HG02840 (cell line): ENCODE measurements at regions not wholly inside any gene's neighbourhood (a gene's known extent, or its start where the extent isn't known, plus 50 kb on each side); places are given as distances from the start of the nearest gene placed in this dataset.
"Not testable (repeated sequence)": the region's sequence is repeated elsewhere in the genome, so short reads cannot be mapped to it uniquely, and the experiment has no call there.

ENCODE experiments used
- ATAC-seq: cut with Tn5 transposase; IDR thresholded peaks from one replicate; pipeline ENCODE4 v1.9.1; 2021; ENCODE audit warnings: mild to moderate bottlenecking, moderate library complexity, moderate number of reproducible peaks; ENCODE audit not compliant: unreplicated experiment, low FRiP score

DNA sequence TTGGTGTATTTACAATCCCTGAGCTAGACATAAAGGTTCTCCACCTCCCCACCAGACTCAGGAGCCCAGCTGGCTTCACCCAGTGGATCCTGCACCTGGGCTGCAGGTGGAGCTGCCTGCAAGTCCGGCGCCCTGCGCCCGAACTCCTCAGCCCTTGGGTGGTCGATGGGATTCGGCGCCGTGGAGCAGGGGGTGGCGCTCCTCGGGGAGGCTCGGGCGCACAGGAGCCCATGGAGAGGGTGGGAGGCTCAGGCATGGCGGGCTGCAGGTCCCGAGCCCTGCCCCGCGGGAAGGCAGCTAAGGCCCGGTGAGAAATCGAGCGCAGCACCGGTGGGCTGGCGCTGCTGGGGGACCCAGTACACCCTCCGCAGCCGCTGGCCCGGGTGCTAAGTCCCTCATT, 1291.6 kb downstream of the ADGRL3 start:
- not testable (repeated sequence) for ATAC-seq

DNA sequence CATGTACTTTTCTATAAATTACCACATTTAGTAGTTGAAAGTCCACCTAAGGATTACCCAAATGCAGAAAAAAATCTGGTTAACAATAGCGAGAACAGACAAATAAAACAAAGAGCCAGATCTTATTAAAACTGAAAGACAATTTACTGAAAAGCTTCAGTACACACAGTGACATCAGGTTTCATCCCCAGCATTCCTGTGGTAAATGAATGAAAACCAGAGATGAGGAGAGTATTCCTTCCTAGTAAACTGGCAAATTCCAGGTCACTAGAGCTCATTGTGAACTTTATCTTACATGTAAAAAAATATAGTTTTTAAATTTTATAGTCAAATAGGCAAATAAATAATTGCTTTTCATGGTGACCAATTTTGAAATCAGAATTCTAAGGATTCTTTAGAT, 1290.5 kb downstream of the ADGRL3 start:
- ATAC-seq: no peak

DNA sequence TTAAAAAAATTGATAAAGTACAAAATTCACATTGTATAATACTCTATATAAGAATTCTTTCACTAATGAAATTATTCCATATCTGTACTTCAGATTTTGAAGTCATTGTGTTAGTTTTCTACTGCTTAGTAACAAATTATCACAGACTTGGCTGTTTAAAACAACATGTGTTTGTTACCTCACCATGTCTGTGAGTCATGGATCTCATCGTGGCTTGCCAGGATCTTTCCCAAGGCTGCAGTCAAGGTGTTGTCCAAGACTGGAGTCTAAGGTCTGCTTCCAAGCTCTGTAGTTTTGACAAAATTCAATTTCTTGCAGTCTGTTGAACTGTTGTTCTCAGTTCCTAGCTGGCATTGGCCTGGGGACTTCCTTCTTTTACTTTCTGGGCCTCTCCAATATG, 1286.9 kb downstream of the ADGRL3 start:
- ATAC-seq: no peak

DNA sequence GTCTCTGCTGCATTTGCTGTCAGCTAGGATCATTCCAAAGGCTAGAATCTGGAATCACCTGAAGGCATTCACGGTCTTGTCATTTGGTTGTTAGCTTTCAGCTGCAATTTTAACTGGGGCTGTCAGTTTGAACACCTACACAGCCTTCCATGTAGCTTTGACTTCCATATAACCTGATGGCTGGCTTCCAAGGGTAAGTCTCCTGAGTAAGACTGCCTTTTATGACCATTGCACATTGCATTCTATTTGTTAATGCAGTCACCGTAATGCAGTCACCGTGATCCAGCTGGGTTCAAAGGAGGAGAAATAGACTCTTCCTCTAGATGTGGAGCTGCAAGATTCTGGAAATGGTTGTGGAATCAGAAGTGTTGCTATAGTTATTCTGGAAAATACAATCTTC, 1284.2 kb downstream of the ADGRL3 start:
- ATAC-seq: no peak

DNA sequence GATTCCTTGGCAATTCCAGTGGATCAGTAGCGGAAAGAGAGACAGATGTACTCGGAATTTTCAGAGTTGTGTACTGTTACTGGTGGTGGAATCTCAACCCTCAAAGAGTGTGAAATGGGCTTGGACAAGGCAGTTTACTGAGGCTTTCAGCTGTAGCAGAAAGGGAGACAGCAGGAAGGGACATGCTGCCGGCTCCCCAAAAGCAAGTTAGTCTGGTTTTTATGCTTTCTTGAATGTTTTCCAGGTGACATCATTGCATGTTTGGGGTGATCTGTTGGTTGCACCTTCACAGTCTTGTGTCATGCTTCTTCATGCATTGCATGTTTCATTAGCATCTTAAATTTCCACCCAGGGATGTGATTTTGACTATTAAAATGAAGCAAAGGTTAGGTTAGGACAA, 1282.2 kb downstream of the ADGRL3 start:
- ATAC-seq: no peak

DNA sequence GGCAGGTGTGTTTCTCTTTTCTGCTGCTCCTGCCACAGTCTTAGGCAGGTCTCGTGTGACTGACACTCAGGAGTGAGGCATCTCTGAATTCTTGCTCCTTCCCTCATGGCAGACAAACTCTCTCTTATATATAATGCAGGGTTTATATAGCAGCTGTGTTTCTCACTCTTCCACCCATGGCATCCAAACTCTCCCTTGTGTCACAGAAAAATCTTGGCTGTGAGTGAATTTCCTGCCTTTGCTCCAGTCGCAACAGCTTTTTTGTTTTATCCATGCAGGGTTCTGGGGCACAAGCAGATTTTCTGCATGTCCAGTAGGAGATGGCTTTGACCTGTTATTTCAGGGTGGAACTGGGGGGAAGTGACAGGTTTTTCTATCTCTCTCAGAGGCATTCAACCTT, 1275.5 kb downstream of the ADGRL3 start:
- no peak for ATAC-seq

DNA sequence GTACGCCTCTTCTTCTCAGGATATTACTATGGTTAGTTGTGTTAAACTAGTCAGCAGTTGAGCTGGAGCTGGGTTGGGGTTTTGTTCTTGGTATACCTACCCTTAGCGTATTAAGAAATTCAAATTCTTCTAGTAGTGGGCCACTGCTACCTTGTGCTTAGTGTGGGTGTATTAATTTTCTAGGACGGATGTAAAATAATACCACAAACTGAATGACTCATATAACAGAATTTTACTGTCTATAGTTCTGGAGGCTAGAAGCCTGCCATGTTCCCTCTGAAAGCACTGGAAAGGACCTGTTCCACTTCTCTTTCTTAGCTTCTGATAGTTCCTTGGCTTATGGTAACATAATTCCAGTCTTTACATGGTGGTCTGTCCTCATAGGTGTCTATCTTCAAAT, 1274.7 kb downstream of the ADGRL3 start:
- no peak for ATAC-seq

DNA sequence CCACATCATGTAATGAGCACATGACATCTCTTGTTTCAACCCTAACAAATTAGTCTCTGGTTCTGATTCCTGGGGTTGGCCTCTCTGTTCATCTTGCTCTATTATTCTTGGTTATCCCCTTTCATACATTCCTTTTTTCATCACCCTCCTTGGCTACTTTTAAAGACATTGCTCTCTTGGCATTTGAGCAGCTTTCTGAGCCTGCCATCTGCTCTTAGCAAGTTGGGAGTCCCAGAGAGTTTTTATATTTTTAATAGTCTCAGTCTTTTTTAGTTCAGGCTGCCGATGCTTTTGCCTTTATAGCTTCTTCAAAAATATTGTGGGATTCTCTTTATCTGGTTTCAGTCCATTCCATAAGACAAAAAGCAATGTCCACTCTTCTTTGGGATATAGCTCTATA, 1270.9 kb downstream of the ADGRL3 start:
- ATAC-seq: no peak

DNA sequence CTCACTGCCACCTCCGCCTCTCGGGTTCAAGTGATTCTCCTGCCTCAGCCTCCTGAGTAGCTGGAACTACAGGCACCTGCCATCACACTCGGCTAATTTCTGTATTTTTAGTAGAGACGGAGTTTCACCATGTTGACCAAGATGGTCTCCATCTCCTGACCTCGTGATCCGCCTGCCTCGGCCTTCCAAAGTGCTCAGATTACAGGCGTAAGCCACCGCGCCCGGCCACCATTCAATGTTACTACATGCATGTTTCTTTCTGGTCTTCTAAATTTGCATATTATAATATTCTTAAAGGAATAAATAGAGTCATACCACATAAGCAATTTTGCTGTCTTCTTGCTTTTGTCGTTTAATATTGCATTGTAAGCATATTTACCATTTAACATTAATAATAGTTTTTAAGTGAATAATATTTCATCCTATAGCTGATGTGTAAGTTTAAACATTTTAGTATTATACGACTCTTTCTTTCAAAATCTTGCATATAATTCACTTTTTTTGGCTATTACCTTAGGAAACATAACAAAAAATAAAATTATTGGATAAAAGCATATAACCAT, 1270.4 kb downstream of the ADGRL3 start:
- ATAC-seq: no peak

DNA sequence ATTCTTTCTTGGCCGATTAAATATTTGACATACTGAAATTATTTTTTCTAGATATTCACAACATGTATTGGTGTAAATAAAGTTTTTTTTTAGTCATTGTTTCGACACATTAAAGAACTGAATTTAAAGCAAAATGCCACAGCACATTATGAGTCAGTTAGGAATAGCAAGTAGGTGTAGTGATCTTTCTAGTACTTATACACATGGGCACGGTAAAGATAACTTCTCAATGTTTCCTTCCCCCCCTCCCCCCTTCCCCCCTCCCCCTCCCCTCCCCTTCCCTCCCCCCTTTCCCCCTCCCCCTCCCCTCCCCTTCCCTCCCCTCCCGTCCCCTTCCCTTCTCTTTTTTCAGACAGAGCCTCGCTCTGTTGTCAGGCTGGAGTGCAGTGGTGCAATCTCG, 1269.9 kb downstream of the ADGRL3 start:
- ATAC-seq: no peak

DNA sequence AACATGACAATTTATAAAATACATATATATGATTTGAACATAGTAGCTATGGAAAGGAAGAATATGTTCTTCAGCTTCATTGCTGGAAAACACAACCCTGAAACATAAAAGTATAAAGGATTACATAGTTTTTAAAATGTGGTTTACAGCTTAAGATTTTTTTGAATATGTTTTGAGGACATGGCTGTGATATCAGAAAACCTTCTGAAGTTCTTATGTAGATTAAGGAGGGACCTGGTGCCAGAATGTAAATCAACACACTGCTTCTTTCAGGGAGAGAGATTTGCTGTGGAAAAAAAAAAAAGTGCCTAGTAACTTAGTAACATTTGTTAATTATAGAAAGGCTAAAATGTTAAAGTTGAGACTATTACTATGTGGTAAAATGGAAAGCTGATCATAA, 1261.8 kb downstream of the ADGRL3 start:
- no peak for ATAC-seq

DNA sequence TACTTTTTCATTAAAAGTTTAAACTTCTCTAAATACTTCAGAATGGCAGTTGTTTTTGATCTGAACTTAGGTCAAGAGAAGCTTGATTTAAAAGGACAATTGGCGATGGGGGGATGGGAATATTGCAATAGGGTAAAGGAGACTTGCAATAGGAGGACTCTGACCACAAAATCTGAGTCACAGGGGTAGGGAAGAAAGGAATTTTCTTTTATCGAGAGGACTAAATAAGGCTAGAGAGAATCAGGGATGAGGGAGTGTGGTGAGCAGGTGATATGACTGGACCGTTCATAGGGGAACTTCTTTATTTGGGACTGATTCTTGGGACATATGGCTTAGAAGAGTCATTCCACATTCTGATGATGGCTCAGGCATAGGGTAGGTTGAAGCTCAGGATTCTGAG, 1260.2 kb downstream of the ADGRL3 start:
- no peak for ATAC-seq

DNA sequence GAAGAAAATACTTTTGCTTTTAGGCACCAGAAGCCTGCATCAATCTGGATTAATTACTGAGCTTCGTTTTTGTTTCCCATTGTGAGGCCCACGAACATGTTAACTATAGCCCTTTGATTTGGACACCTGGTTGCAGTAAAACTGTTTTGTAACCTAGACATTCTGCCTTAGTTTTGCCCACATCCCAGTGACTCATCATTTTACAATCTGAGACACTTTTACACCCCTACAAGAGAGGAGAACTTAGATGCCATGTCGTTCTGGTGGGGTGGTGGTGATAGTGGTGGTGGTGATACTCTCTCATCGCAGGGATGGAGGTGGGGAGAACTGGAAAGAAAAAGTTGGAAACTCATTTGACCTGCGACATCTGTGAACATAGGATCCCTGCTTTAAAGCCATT, 1257.2 kb downstream of the ADGRL3 start:
- no peak for ATAC-seq

DNA sequence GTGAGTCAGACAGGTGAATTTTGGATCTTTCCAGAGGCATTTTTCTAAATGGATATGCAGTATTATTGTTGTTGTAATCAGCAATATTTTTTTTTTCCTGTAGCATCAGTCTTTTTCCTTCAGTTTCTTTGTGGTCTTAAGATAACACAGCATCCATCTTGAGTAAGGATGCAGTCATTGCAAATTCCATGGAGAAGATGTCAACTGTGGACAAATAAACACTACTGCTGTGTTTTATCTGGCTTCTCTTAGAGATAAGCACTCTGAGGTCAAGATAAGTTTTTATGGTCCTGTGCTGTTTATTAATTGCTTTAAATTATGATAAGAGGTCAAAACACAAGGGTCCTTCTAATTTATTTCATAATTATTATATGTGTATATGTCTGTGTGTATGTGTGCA, 1255.7 kb downstream of the ADGRL3 start:
- no peak for ATAC-seq

DNA sequence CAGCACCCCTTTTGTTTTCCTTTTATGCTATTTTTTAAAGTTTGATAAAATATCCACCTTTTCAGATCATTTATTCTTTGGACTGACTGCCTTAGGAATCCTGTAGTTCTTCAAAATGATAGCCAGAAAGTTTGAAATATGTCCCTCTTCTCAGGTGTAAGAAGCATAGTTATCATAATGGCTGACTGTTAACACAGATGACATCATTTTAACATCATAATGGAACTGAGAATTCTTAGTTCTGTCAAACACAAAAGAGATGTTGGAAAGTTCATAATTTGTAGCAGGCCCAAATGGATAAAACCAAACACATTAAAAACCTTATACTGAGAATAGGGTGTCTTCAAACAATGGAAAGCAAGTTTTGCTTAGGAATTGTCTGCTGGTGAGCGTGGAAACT, 1254.4 kb downstream of the ADGRL3 start:
- no peak for ATAC-seq

DNA sequence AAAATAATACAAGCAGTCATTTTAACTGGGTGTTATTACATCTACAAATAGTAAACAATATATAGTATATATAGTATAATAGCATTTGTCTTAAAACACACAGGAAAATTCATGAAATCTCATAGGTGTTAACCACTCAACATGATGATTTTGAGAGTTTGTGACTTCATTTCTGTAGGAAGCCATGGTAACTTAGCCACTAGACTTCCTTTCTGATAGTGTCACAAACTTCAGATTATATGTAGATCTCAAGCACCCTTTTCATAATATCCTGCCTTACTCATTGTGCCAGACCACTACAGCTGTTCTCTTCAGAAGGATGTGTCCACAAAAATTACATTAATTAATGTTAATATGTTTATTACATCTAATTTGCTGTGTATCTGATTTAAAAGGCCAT, 1250.6 kb downstream of the ADGRL3 start:
- ATAC-seq: no peak

DNA sequence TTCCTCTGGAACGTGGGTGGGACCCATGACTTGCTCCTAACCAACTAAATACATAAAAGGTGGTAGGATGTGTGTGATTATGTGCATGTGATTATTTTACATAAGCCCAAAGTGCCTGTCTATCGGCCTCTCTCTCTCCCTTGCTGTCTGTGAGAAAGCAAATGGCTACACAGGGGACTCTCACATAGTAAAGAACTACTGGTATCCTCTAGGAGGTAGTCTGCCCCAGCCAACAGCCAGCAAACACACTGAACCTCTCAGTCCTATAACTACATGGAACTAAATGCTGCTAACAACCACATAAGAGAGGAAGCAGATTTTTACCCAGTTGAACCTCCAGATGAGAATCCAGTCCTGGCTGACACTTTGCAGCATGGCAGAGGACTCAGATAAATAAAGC, 1249.4 kb downstream of the ADGRL3 start:
- ATAC-seq: no peak

DNA sequence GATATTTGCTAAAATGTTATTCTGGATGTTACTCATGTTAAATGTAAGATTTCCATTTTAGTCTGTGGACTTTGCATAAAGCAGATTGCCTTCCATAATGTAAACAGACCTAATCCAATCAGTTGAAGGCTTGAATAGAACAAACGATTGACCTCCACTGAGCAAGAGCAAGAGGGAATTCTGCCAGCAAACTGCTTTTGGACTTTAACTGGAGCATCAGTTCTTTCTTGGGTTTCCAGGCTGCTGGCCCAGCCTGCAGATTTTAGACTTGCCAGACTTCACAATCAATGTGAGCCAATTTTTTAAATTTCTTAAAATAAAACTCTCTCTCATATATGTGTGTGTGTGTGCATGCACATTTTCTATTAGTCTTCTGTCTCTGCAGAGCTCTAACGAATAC, 1248.8 kb downstream of the ADGRL3 start:
- ATAC-seq: no peak

DNA sequence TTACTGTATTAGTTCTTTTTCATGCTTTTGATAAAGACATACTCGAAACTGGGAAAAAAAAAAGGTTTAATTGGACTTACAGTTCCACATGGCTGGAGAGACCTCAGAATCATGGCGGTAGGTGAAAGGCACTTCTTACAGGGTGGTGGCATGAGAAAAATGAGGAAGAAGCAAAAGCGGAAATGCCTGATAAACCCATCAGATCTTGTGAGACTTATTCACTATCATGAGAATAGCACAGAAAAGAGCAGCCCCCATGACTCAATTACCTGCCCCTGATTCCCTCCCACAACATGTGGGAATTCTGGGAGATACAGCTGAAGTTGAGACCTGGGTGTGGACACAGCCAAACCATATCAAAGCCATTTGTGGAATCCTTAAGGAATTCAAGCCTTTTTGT, 1238.9 kb downstream of the ADGRL3 start:
- ATAC-seq: no peak

DNA sequence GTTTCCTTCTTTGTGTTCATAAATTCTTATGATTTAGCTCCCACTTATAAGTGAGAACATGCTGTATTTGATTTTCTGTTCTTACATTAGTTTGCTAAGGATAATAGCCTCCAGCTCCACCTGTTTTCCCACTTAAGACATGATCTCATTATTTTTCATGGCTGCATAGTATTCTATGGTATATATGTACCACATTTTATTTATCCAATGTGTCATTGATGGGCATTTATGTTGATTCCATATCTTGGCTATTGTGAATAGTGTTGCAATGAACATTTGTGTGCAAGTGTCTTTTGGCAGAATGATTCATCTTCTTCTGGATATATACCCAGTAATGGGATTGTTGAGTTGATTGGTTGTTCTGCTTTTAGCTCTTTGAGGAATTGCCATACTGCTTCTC, 1234.8 kb downstream of the ADGRL3 start:
- ATAC-seq: no peak

DNA sequence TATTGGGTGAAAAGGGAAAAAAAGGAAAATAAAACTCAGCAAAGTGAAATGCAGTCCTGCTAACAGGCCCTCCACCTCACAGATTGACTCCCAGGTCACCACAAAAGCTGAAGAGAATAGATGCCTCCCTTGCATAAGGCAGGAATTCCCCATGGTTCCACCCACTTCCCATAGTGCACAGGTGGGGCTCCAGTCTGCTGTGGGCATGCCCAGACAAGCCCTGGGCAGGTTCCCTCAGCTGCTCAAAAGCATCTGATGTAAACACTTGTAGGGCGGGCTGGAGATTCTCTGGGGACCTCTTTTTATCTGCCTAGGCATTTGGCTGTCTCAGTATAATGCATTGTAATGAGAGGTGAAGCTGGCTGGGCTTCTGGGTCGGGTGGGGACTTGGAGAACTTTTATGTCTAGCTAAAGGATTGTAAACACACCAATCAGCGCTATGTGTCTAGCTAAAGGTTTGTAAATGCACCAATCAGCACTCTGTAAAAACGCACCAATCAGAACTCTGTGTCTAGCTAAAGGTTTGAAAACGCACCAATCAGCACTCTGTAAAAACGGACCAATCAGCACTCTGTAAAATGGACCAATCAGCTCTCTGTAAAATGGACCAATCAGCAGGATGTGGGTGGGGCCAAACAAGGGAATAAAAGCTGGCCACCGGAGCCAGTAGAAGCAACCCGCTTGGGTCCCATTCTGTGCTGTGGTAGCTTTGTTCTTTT, 1231.5 kb downstream of the ADGRL3 start:
- not testable (repeated sequence) for ATAC-seq

DNA sequence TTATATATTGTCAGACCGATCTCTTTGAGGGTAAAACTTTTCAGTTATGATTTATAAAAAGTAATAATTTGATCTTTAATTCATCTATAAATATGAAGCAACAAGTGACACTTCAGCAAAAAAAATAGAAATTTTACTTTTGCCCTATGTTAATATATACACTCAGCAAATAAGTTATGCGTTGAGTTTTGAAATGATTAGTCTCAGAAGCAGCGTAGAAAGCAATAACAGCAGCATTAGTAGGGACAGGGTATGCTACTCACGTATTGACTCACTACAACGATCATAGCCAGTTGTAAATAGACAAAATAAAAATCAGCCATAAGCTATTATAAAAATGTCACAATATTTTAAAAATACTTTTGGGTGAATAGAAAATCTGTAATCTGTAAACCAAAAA, 1229.2 kb downstream of the ADGRL3 start:
- ATAC-seq: no peak

DNA sequence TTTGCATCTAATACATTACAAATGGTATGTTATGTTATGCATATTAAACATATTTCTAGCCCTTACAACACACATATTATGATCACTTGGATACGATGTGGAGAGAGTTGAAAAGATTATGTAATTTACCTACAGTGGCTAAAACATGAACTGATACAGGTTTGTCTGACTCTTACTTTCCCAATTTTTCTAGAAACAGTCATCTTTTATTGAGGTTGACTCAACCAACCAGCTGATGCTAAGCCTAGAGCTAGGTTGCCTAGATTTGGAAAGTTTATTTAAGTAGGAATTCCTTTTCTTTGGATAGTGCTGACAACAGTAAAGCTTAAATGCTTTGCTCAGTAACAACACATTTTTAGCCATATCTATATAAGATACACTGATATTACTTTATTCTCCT, 1215.1 kb downstream of the ADGRL3 start:
- ATAC-seq: no peak
